Upper lobe of left lung (tissue), 4 donors: ENCODE measurements at regions not wholly inside any gene's neighbourhood (a gene's known extent, or its start where the extent isn't known, plus 50 kb on each side); places are given as distances from the start of the nearest gene placed in this dataset.

Experiments
- CTCF ChIP-seq, 6 experiments: fragments of 450-650 bp in 4 of 6; fragments of 200-600 bp in 2 of 6; sonication (generic) in 2 of 6; IDR thresholded peaks; one replicate each; pipeline ENCODE4 v1.5.1; 2016 to 2019; ENCODE audit warnings: antibody characterized with exemption in 6 of 6
- POLR2A ChIP-seq, 4 donors: fragments of 450-650 bp; IDR thresholded peaks; one replicate each; pipeline ENCODE4 v1.5.1; 2016 to 2017; ENCODE audit warnings: antibody characterized with exemption in 4 of 4, mild to moderate bottlenecking in 2 of 4
- POLR2AphosphoS5 ChIP-seq, 2 donors: sonication (generic); formaldehyde crosslinking; IDR thresholded peaks; one replicate each; pipeline ENCODE4 v1.5.1; 2017; ENCODE audit warnings: antibody characterized with exemption in 2 of 2

- TF ChIP-seq CTCF (IDR thresholded peaks at IDR 0.05), result no peak
- TF ChIP-seq POLR2A (IDR thresholded peaks at IDR 0.05), result no peak
- TF ChIP-seq POLR2AphosphoS5 (IDR thresholded peaks at IDR 0.05), result peak in 1 of 2 donors; percentile 38
Observed at GRCh38 chr2:160792837-160793236, 299.2 kb upstream of the RBMS1 start.
